ENCODE measurements at regions not wholly inside any gene's neighbourhood (a gene's known extent, or its start where the extent isn't known, plus 50 kb on each side); places are given as distances from the start of the nearest gene placed in this dataset.

DNA sequence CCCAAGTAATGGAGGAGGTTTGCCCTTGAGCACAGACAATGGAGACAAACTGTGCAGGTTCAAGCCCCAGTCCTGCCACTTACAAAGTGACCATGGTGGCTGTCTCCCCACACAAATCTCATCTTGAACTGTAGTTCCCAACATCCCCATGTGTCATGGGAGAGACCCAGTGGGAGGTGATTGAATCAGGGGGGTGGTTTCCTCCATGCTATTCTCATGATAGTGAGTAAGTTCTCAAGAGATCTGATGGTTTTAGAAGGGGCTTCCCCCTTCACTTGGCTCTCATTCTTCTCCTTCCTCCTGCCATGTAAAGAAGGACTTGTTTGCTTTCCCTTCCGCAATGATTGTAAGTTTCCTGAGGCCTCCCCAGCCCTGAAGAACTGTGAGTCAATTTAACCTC, 225.4 kb downstream of the TXNL1 start:
- ChIA-PET CTCF (no interaction called here), POLR2A (ENCODE audit: unreplicated experiment) (no interaction called here)
- Histone ChIP-seq H2BK15ac (ENCODE audit: low read depth, low read length) (no peak overlapping the region), H2BK5ac (ENCODE audit: low read depth, low read length, poor library complexity, severe bottlenecking) (no peak overlapping the region), H2AK5ac (ENCODE audit: low read depth, low read length) (no peak overlapping the region), H3K9me1 (ENCODE audit: insufficient read depth, low read length) (no peaks in the 10 kb centered on the region), H3K4ac (ENCODE audit: low read depth, low read length) (no peak overlapping the region), H3K56ac (ENCODE audit: extremely low read depth, insufficient read depth, low read length) (no peak overlapping the region), H3K27ac (ENCODE audit: insufficient read depth, low read length) (no peak overlapping the region), H3K27me3 (ENCODE audit: control insufficient read depth, insufficient read depth, low read length) (no peaks in the 10 kb centered on the region; the same call in 1 of the 2 replicates), H4K5ac (ENCODE audit: low read depth, low read length) (no peak overlapping the region), H3K79me1 (ENCODE audit: low read depth in 1 of 2, low read length in 2 of 2) (no peaks in the 10 kb centered on the region), H3K36me3 (ENCODE audit: control insufficient read depth, insufficient read depth, low read length) (no peaks in the 10 kb centered on the region), H3K14ac (replicated peaks; ENCODE audit: low read depth, low read length) (no peak overlapping the region), H3K4me3 (ENCODE audit: insufficient read depth, low read depth, low read length) (no peak overlapping the region), H3K9ac (ENCODE audit: low read depth, low read length) (no peak overlapping the region), H3K9me3 (ENCODE audit: control insufficient read depth, insufficient read depth, low read length) (no peaks in the 10 kb centered on the region), H4K8ac (ENCODE audit: low read depth in 2 of 2, low read length in 2 of 2) (no peak overlapping the region), H3K23ac (ENCODE audit: low read depth, low read length) (no peak overlapping the region), H3K4me2 (ENCODE audit: low read depth, low read length) (no peak overlapping the region), H3K18ac (ENCODE audit: low read depth, low read length) (no peak overlapping the region), H4K20me1 (ENCODE audit: insufficient read depth, low read length) (no peaks in the 10 kb centered on the region), H2BK20ac (ENCODE audit: low read depth, low read length) (no peak overlapping the region), H2AFZ (replicated peaks; ENCODE audit: low read length, poor library complexity) (no peak overlapping the region), H4K91ac (ENCODE audit: insufficient read depth, low read depth, low read length) (no peak overlapping the region), H3K4me1 (ENCODE audit: control insufficient read depth, insufficient read depth, low read length) (no peaks in the 10 kb centered on the region), H2BK120ac (ENCODE audit: low read depth, low read length) (no peak overlapping the region), H2AK9ac (replicated peaks; ENCODE audit: low read depth, low read length, poor library complexity) (no peak overlapping the region)
- no peak for ATAC-seq (ENCODE audit: low read depth)
- intact Hi-C loops (cut with micrococcal nuclease): no loop called here
- dilution Hi-C loops (cut with HindIII; ENCODE audit: low sequenced_read_pairs, unreplicated experiment): no loop called here
- no peak for DNase-seq
- in situ Hi-C loops (cut with MboI; ENCODE audit: low sequenced_read_pairs): no loop called here
- no TSS peak for BruUV-seq (replicated peaks)
- no peak for TF ChIP-seq MAFK (IDR thresholded peaks at IDR 0.05; ENCODE audit: low read depth, low read length)
- TF ChIP-seq CTCF (conservative IDR thresholded peaks at IDR 0.05; ENCODE audit: low read depth, low read length): no peak
- TF ChIP-seq MAZ (IDR thresholded peaks at IDR 0.05; ENCODE audit: borderline replicate concordance, low read depth, low read length): no peak
- TF ChIP-seq CHD1 (IDR thresholded peaks at IDR 0.05; ENCODE audit: low read depth, low read length): no peak
- TF ChIP-seq SMC3 (IDR thresholded peaks at IDR 0.05; ENCODE audit: low read depth, low read length): no peak
- no peak for TF ChIP-seq USF2 (IDR thresholded peaks at IDR 0.05; ENCODE audit: low read depth, low read length)
- TF ChIP-seq RFX5 (IDR thresholded peaks at IDR 0.05; ENCODE audit: low read depth, low read length): no peak
- no peak for TF ChIP-seq MXI1 (IDR thresholded peaks at IDR 0.05; ENCODE audit: borderline replicate concordance, low read depth, low read length)
- TF ChIP-seq RAD21 (IDR thresholded peaks at IDR 0.05; ENCODE audit: low read length): no peak
- no peak for TF ChIP-seq POLR2A (IDR thresholded peaks at IDR 0.05; ENCODE audit: low read depth, low read length)
- no peak for TF ChIP-seq FOS (IDR thresholded peaks at IDR 0.05; ENCODE audit: low read depth, low read length)
- no peak for TF ChIP-seq ELK1 (IDR thresholded peaks at IDR 0.05; ENCODE audit: borderline replicate concordance, low read depth, low read length)
- TF ChIP-seq NFE2L2 (IDR thresholded peaks at IDR 0.05; ENCODE audit: low read depth, low read length): no peak
- TF ChIP-seq RCOR1 (IDR thresholded peaks at IDR 0.05; ENCODE audit: insufficient replicate concordance, low read length): no peak
- no peak for TF ChIP-seq BHLHE40 (IDR thresholded peaks at IDR 0.05; ENCODE audit: low read depth, low read length)
- TF ChIP-seq CEBPB (IDR thresholded peaks at IDR 0.05; ENCODE audit: low read depth, low read length): no peak
- WGBS, 2 experiments (ENCODE audit: extremely low coverage in 2 of 2, insufficient read length in 1 of 2): no CpG with 5 or more reads among the region's 1 CpG

Data from IMR-90 (cell line).